HG03175 (cell line): ENCODE measurements at regions not wholly inside any gene's neighbourhood (a gene's known extent, or its start where the extent isn't known, plus 50 kb on each side); places are given as distances from the start of the nearest gene placed in this dataset.
"Not testable (repeated sequence)": the region's sequence is repeated elsewhere in the genome, so short reads cannot be mapped to it uniquely, and the experiment has no call there.

Source experiments
- ATAC-seq: cut with Tn5 transposase; IDR thresholded peaks from one replicate; pipeline ENCODE4 v1.9.1; 2021; ENCODE audit warnings: mild to moderate bottlenecking, moderate library complexity; ENCODE audit not compliant: unreplicated experiment

DNA sequence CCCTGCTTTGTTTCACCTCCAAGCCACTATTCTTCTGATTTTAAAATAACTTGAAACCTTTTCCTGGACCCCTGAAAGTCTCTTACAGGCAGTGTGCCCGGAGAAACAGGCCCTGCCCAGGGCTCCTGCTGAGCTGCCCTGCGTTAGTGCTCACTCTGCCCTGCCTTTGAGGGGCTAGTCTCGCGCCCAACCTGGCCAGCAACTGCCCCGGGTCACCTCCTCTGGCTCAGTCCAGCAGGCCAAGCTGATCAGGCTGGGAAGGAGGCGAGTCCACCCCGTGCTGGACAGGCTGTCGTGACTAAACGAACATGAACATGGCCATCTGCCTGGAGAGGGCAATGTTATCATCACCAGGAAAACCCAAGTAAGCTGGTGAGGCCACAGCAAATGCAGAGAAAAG, 245.4 kb downstream of the ANKRD60 start:
- ATAC-seq, result no peak

DNA sequence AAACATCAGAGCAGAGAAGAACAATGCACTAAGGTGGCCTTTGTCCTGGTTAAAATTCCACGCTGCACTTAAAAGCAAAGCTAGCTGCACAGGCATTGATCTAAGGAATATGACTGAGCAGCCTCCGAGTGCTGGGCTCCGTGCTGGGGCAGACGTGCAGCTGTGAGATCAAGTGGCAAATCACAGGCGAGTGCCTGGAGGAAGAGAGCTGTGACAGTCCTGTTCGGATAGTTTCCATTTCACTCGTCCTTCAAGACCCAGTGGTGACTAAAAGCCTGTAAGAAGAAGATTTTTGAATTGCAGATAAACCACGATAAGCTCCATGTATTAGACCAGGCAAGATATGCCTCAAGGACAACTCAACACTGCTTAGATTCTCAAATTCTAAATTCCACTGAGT, 247.9 kb downstream of the ANKRD60 start:
- no peak for ATAC-seq

DNA sequence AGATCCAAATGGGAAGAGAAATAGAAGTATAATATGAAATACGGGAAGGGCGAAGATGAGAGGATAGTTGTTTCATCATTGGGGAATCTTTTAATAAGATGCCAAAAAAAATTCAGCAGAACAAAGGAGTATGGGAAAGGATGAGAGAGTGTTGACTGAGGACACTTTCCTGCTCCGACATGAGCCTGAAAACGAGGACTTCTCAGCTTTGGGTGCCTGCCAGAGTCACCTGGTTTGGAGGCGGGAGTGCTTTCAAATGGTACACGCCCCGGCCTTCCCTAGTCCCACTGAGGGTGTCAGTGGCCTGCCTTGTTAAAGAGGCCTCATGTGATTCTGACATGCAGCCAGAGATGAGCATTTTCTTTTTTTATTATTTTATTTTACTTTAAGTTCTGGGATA, 250.9 kb downstream of the ANKRD60 start:
- no peak for ATAC-seq

DNA sequence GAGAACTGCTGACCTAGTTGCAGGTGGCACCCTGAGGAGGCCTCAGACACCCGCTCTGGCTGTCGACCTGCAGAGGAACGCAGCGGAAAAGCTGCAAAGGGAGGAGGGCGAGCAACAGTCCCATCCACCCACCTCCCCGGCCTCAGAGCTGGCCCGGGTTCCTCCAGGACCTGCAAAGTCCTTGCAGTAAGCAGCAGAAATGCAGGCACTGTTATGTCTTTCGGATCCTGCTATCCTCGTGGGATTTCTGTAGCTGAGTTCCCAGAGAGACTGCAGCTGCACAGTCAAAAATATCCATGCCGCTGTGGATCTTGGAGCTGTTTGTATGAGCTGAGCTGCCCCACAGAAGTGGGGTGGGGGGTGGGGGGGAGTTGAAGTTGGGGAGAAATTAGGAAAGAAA, 251.3 kb downstream of the ANKRD60 start:
- no peak for ATAC-seq

DNA sequence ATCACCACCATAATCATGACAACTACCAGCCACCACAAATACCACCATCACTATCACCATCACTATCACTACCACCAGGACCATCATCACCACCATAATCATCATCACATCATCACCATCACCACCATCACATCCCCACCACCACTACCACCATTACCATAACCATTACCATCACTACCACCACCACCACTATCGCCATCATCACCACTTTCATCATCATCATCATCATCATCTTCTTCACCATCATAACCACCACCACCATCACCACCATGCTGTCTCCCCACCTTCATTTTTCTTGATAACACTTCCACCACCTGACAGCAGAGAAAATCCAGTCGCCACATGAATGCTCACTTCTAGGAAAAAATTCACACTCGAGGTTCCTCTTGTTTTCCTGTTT, 253.6 kb downstream of the ANKRD60 start:
- ATAC-seq, result no peak

DNA sequence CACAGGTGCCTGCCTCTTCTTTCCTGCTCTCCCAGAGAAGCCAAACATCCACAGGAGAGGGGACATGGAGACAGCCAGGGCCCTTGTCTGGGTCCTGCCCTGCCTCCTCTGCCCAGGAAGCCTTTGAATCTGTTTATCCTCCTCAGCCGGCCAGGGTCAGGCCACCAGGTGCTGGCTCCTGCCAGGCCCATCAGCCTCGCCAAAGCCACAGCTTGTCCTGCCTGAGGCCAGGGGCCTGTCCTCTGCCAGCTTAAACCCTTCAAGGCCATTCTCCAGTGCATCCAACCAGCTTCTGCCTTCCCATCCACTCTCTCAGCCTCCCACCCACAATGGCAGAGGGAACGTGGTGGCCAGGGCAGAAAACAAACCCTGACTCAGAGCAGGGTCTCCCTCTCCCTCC, 254.6 kb downstream of the ANKRD60 start:
- no peak for ATAC-seq

DNA sequence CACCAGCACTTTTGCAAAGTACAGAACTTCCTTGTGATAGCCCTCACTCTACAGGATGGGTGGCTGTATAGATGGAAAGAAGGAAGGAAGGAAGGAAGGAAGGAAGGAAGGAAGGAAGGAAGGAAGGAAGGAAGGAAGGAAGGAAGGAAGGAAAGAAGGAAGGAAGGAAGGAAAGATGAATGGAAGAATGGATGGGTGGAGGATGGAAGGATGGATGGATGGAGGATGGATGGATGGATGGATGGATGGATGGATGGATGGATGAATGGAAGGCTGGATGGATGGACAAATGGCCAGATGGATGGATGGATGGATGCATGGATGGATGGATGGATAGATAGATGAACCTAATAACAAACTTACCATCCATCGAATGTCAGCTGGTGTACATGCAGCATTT, 256.9 kb downstream of the ANKRD60 start:
- ATAC-seq, result not testable (repeated sequence)

DNA sequence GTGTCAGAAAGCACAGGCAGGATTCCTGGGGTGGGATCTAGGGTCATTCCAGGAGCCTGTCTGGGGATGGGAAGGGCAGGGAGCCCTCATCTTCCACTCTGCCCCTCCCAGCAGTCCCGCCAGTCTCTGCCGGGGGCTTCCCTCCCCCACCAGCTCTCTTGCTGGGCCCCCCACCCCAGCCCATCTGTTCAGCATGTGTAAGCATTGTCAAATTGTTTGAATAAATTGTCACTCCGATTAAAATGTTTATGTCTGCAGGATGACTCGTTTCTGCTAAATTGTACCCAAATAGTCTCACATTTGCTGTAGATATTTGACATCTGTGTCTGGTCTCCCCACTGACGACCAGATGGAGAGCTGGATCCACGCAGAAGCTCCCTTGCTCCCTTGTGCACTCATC, 257.6 kb downstream of the ANKRD60 start:
- ATAC-seq, result no peak

DNA sequence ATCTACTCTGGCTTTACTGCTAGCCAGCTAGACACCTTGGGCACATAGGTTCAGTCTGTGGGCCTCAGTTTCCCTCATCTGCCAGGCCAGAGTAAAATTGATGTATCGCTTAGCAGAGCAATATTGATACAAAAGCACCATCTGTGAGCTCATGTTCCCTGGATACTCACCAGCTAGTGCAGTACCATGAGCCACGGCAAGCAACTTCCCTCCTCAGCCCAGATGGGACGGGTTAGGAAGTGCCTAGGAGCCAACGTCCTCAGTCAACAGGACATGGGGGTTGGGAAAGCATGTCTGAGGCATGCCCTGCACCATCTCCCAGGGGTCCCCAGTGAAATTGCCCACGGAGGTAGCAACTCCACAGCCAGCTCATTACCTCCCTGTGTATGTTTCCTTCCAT, 258.3 kb downstream of the ANKRD60 start:
- no peak for ATAC-seq

DNA sequence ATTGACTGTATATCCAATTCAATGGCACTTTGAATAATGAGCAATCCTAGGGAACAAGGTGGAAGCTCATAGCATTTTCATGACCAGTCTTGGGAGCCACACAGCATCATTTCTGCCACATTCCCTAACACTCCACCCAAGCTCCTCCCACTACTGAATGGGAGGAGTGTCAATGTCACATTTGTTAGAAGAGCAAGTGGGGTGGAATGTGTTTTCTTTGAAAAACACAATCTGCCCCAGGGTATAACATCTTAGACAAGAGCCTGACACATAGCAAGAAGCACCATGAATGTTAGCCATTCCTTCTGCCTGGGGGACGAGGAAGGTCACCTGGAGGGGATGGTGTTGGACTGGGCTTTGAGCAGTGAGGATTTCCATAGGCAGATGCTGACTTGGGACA, 258.3 kb upstream of the PMEPA1 start:
- no peak for ATAC-seq

DNA sequence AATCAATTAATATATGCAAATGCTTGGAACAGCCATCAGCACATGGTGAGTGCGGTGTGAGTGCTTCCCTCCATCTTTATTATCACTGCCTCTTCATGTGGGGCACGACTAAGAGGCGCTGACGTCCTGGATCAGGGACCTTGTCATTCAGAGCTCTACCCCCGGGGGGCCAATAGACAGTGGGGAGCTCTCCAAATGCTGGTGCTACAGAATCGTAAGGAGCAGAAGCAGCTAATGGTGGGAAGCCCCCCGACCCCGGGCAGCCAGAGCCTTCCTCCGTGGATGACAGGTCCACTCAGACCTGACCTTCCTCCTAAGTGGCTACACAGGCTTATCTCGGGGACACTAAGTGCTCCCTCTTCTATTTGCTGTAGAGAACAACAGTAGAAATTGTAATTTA, 257.5 kb upstream of the PMEPA1 start:
- ATAC-seq, result no peak

DNA sequence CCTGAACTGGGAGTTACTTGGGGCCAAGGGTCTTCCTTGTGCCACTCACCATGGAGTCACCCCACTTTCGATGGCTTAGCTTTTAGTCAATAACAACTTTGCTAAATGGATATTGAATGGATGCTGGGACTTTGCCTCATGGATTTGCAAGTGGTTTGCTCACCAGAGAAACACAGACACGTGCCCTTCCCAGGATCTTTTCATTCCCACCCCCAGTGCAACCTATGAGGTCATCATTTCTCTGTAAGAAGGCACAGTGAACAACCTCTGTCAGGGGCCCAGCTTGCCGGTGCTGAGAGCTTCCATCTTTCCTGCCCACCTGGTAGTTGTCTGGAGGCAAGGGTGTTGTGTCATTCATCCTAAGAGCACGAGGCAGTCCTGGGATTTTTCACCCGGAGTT, 256.8 kb upstream of the PMEPA1 start:
- no peak for ATAC-seq

DNA sequence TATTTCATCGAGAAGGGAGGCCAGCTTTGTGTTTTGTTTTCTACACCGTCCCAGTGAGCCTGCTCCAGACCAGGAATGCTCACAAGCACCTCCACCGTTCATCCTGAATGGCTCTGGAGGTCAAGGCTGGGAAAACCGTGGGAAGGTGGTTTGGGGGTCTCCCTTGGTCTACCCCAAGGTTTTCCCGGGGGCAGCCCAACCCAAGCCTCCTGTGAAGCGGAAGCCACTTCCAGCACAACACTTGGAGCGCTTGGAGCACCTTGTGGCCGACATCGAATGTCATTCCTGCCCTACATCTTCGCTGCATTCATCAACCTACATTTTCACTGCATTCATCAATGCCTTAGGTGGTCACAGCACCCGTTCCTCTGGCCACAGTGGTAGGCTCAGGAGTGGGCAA, 255.6 kb upstream of the PMEPA1 start:
- ATAC-seq, result no peak

DNA sequence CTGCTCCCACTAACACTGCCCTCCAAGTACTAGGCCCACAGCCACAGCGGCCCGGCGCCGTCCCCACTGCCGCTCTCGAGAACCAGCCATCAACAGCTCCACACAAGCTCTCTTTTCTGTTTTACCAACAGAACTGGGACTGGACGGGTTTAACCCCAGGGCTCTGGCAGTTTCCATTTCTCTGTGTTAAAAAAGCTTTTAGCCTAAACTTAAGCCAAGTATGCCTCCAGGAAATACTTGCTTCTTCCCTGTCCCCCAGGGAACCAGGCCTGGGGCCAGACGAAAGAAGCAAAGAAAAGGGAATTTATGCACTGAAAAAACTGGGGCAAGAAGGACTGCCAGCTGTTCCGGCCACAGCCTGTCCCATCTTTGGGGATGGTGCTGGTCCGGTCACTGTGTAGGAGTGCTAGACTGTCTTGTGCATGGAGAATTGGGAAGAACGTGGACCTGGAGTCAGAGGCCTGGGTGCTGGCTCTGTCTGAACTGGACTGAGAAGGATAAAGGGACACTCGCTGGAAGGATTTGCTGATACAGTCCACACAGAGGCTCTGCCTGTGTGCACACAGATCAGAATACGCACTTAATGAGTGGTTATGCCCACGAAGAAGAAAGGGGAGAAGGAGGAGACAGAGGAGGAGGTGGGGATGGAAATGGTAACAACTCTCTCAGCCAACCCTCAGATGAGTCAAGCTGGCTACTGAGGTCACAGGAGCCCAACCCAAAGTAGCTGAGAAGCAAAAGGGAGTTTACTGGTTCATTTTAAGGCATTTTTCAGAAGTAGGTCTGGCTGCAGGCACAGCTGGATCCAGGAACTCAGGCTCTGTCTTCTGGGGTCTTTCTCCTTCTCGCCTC, 254.4 kb upstream of the PMEPA1 start:
- ATAC-seq, result no peak

DNA sequence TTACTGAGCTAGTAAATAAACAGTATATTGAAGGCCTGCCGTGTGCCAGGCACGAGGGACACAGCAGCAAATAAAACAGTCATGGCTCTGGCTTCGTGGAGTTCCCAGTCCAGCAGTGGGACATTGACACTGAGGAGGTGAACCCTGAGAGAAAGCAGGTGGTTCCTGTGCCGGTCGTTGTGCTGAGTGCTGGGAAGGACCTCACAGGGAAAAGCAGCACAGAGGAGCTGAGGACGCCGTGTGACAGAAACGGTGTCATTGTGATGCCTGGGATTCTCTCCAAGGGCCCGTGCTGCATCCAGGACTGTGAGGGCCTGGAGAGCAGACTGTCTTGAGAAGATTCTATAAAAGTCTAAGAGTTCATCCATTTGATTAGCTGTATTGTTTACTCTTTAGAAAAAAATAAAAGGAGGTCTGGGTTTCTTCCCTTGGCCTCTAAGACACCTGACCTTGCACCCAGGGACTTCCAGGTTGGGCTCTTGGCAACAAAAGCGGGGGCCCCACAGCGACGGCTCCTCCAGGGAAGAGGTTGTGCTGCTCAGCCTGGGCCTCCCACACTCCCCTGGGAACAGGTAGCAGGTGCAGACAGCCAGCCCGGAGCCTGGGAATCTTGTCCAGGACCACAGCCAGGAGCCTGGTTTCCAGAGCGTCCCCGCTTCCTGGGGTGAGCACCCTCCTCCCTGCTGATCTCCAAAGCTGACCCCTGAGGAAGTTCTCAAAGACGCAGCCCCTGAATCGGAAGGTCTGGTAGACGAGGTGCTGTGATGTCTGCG, 251.2 kb upstream of the PMEPA1 start:
- ATAC-seq, result no peak

DNA sequence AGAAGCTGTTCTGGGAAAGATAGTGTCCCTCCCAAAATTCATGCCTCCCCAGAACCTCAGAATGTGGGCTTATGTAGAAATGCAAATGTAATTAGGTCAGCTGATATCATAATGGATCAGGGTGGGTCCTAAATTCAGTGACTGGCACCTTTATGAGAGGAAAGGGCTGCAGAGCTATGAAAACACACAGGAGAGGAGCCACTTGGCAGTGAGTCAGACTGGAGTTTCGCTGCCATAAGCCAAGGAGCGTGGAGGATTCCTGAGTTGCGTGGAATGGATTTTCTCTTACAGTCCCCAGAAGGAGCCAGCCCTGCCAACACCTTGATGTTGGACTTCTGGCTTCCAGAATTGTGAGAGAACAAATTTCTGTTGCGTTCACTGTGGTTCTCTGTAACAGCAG, 249.8 kb upstream of the PMEPA1 start:
- ATAC-seq, result no peak

DNA sequence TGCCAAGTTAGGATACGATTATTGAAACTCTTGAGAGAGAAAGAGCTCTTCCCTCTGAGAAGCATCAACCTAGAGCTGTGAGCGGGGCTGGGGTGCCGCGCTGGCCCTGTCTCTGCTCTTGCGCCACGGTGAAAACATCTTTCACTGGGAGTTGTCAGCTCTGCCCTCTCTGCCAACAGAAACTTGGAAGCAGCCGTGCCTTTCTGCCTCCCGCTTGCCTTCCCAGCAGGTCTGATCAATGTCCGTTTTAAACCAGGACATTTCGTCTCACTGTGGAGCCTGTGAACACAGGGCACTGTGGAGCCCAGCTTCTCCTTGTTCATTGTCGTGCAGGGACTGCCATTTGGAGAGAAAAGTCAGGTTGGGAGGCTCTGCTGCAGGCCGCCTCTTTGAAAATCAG, 249.2 kb upstream of the PMEPA1 start:
- ATAC-seq, result no peak

DNA sequence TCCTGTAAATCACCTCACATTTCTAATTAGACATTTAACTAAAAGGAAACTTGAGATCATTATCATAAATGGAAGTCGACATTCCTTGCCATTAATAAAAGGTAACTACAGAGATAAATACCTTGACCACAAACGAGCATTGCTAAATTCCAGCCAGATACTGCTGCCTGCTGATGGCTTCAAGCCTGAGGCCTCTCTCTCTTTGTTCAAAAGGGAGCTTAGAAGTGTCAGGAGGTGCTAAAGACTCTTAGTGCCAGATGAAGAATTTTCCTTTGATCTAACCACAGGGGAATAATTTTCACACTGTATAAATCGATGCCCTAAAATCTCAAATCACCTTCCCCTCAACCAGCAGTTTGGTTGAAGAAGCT, 248.2 kb upstream of the PMEPA1 start:
- no peak for ATAC-seq

DNA sequence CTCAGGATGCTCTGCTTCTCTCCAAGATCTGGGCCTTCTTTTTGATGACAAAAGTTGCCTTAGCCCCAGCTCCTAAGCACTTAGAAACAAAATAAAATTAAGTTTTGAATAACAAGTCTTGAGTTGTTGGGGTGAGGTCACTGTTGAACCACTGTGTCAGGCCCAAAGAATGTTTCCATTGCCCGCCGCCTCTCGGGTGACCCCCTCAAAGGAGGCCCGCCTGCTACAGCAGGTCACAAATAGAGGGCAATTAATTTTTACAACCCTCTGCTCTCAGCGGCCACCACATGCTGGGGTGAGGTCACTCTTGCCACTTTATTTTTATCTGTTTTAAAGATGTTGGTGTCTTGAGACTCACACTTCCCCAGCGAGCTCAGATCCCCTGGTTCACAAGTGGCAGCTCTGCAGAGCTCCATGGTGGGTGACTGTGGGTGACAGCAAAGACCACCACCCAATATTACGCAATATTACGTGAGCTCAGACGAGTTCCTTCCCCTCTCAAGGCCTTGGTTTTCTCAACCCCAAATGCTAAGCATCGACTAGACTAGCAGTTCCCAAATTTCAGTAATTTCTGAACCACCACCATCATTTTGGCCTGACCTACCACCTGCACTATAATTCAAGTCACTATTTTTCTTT, 247.7 kb upstream of the PMEPA1 start:
- ATAC-seq, result no peak

DNA sequence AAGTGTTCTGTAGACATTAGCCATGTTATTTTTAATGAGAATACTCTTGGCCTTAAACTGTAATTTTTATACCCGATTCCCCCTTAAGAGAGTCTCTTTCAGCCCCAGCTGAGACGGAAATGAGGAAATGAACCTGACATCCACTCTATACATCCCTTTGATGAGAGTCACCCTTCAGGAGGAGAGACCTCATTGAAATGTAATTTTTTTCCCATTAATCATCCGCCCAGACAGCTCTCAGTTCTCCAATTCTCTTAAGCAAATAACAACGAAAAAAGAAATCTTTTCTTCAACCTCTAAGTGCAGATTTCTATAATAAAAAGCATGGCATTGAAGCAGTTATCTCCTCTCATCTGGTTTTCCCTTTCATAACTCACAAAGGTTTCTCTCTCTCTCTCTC, 243.8 kb upstream of the PMEPA1 start:
- ATAC-seq, result no peak

DNA sequence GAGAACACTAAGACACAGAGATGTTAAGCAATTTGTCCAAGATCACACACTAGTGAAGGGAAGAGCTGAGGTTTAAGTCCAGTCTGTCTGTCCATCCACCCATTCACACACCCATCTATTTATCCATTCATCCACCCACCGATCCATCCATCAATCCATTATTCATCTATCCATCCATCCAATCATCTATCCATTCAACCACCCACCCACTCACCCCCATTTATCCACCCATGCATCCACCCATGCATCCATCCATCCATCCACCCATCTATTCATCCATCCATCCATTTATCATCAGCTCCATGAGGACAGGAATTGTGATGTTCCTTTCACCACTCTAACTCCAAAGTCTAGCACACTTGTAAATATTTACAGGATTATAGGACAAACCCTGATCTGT, 242.3 kb upstream of the PMEPA1 start:
- ATAC-seq, result no peak

DNA sequence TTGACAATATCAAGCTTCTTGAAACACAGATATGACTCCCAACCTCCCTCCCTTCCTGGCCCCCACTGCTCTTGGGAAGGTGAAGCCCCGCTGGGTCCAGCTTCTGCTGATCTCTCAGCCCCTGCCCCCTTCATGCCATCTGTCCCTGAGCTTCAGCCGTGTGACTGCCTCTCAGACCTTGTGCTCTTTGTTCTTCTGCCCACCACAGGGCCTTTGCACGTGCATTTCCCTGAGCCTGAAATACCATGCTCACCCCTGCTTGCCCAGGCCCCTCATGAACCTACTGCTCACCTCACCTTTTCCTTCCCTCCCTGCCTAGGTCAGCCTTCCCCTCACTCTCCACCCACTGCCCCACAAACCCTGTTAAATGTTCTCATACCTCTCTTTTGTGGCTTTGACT, 241.7 kb upstream of the PMEPA1 start:
- ATAC-seq, result no peak
